K562 (cell line): ENCODE measurements at regions not wholly inside any gene's neighbourhood (a gene's known extent, or its start where the extent isn't known, plus 50 kb on each side); places are given as distances from the start of the nearest gene placed in this dataset.

Experiments used
- ATAC-seq: fragments of 200-7000 bp; cut with Tn5 transposase; 3 replicates; pipeline ENCODE4 v1.9.1; 2020; ENCODE audit warnings: moderate library complexity
- BruUV-seq: library from RNA; stranded (reverse); fragments of 400-500 nt; replicated peaks from 2 replicates; lab custom pipeline; 2021; lab: Mats Ljungman, UMichigan
- CTCF ChIA-PET: fragments of 300-600 bp; formaldehyde crosslinking; extraction: SDS; loops from one replicate; lab custom pipeline; 2021; ENCODE audit warnings: low intra/inter-chr PET ratio; lab: Yijun Ruan, JAX
- POLR2A ChIA-PET: fragments of 300-600, 350-650 bp; sonication (Branson Sonifier 250); formaldehyde crosslinking; extraction: SDS; loops from one replicate; lab custom pipeline; 2021; ENCODE audit warnings: antibody characterized with exemption, inconsistent platforms; lab: Yijun Ruan, JAX
- DNase-seq, 4 experiments: peaks; one replicate each; pipeline versions ENCODE4 v3.0.0 to v3.0.0-alpha.2; 2011 to 2018; ENCODE audit warnings: low spot score in 3 of 4, mixed read lengths in 3 of 4; ENCODE audit errors: extremely low read depth in 1 of 4
- FAIRE-seq: peaks from 2 replicates; lab custom pipeline; 2011; peaks lifted over from hg19 to GRCh38; lab: Jason Lieb, UNC
- H2AFZ ChIP-seq: 2 replicates; pipeline ENCODE4 v1.6.0; 2011; ENCODE audit warnings: low read depth, low read length, control low read depth, inconsistent platforms
- H3K27ac ChIP-seq: fragments of 200-600 bp; 3 replicates; pipeline ENCODE4 v1.8.0; 2011; ENCODE audit warnings: low read depth, mild to moderate bottlenecking, control low read depth, inconsistent platforms, low read length, moderate library complexity, mixed read lengths; ENCODE audit errors: extremely low read depth
- H3K27me3 ChIP-seq, 2 experiments: fragments of 300-600 bp in 1 of 2; 2 replicates in 1 of 2; 3 replicates in 1 of 2; pipeline versions ENCODE4 v1.6.0 to v1.8.0; 2011; ENCODE audit warnings: inconsistent platforms in 2 of 2, low read length in 2 of 2, mild to moderate bottlenecking in 1 of 2, mixed read lengths in 1 of 2, moderate library complexity in 1 of 2; ENCODE audit not compliant: control insufficient read depth in 2 of 2, insufficient read depth in 2 of 2
- H3K36me3 ChIP-seq: fragments of 300-600 bp; 3 replicates; pipeline ENCODE4 v1.8.0; 2011; ENCODE audit warnings: mild to moderate bottlenecking, low read length, inconsistent platforms; ENCODE audit not compliant: control insufficient read depth, insufficient read depth
- H3K4me1 ChIP-seq, 2 experiments: fragments of 200-600 bp in 1 of 2; replicated peaks in 1 of 2; 2 replicates in 1 of 2; 3 replicates in 1 of 2; pipeline versions ENCODE4 v1.5.1 to v1.8.0; 2011; ENCODE audit warnings: inconsistent platforms in 2 of 2, low read length in 2 of 2, mild to moderate bottlenecking in 1 of 2, mixed read lengths in 1 of 2, moderate library complexity in 1 of 2; ENCODE audit not compliant: control insufficient read depth in 2 of 2, insufficient read depth in 2 of 2
- H3K4me2 ChIP-seq: 2 replicates; pipeline ENCODE4 v1.6.1; 2011; ENCODE audit warnings: low read length, control low read depth, inconsistent platforms, mixed read lengths; ENCODE audit not compliant: insufficient read depth
- H3K4me3 ChIP-seq: fragments of 200-600 bp; sonication (generic), shearing (Covaris generic); 2 replicates; pipeline ENCODE4 v1.5.1; 2016; ENCODE audit warnings: control low read depth, inconsistent platforms
- H3K79me2 ChIP-seq: fragments of 200-600 bp; 3 replicates; pipeline ENCODE4 v1.8.0; 2011; ENCODE audit warnings: low read length, inconsistent platforms; ENCODE audit not compliant: control insufficient read depth, insufficient read depth
- H3K9ac ChIP-seq, 2 experiments: 2 replicates each; pipeline versions ENCODE4 v1.6.0 to v1.6.1; 2011; ENCODE audit warnings: low read depth in 2 of 2, low read length in 2 of 2, control low read depth in 1 of 2, inconsistent platforms in 1 of 2, mild to moderate bottlenecking in 1 of 2, mixed read lengths in 1 of 2; ENCODE audit not compliant: insufficient read depth in 1 of 2
- H3K9me1 ChIP-seq: one replicate; pipeline ENCODE4 v1.6.0; 2011; ENCODE audit warnings: inconsistent platforms, mild to moderate bottlenecking, low read length, moderate library complexity; ENCODE audit not compliant: control insufficient read depth, insufficient read depth
- H3K9me3 ChIP-seq: replicated peaks from 2 replicates; pipeline ENCODE4 v1.5.1; 2011; ENCODE audit warnings: low read depth, low read length, inconsistent platforms; ENCODE audit not compliant: control insufficient read depth, insufficient read depth
- H4K20me1 ChIP-seq: replicated peaks from 2 replicates; pipeline ENCODE4 v1.6.1; 2011; ENCODE audit warnings: low read length, inconsistent platforms, mixed read lengths; ENCODE audit not compliant: control insufficient read depth, insufficient read depth
- ATF7 ChIP-seq: fragments of 450-650 bp; IDR thresholded peaks from 2 replicates; pipeline ENCODE4 v1.7.1; 2014; ENCODE audit warnings: mild to moderate bottlenecking, moderate library complexity
- CBX8 ChIP-seq: fragments of 200-600 bp; sonication (generic); IDR thresholded peaks from 2 replicates; pipeline ENCODE4 v1.6.1; 2012; ENCODE audit warnings: borderline replicate concordance, mixed run types, low read depth, mild to moderate bottlenecking, moderate library complexity, mixed read lengths, low read length, control low read depth, inconsistent platforms; ENCODE audit not compliant: poor library complexity, severe bottlenecking; ENCODE audit errors: extremely low read depth
- DMBX1 ChIP-seq: fragments of 250-450 bp; sonication (Bioruptor Pico); IDR thresholded peaks from 2 replicates; pipeline ENCODE4 v1.8.0; 2022; ENCODE audit warnings: inconsistent platforms, mild to moderate bottlenecking, moderate library complexity, borderline replicate concordance
- HOXB6 ChIP-seq: fragments of 250-450 bp; sonication (Bioruptor Pico); IDR thresholded peaks from 2 replicates; pipeline ENCODE4 v1.5.1; 2022; ENCODE audit warnings: mild to moderate bottlenecking, borderline replicate concordance
- UBTF ChIP-seq, 2 experiments: IDR thresholded peaks; 2 replicates each; pipeline ENCODE4 v1.6.1; 2012; ENCODE audit warnings: improper control_type of control experiment in 2 of 2, low read depth in 2 of 2, low read length in 2 of 2, borderline replicate concordance in 1 of 2
- ZNF146 ChIP-seq: IDR thresholded peaks from one replicate; pipeline ENCODE4 v1.6.1; 2018; ENCODE audit warnings: missing compliant biosample characterization; ENCODE audit not compliant: unreplicated experiment
- WGBS: fragments of 100-300 bp; shearing (Covaris generic); methylation state at CpG from one replicate; pipeline ENCODE4 v1.1.6; 2016; ENCODE audit warnings: low coverage, mixed read lengths; ENCODE audit not compliant: insufficient coverage; ENCODE audit errors: missing lambda C conversion rate; 5-methylcytosine and 5-hydroxymethylcytosine counted together
- in situ Hi-C: fragments of 300-500 bp; cut with MboI; formaldehyde crosslinking; loops from 4 replicates; pipeline ENCODE4 v1.15.0; 2018; ENCODE audit warnings: inconsistent platforms, mixed read lengths
- intact Hi-C: fragments of 100-400 bp; cut with micrococcal nuclease; formaldehyde crosslinking; loops from 2 replicates; pipeline ENCODE4 v1.14.2; 2022

GRCh38 chr7:26040085-26040484 is 111.9 kb upstream of the NFE2L3 start:
- peaks cover 31 to 43% of the 10 kb centered on the region in 2 experiments for H3K27me3 ChIP-seq
- 2% methylated on average over 5 of the region's 5 CpGs for WGBS
- H3K9me3 ChIP-seq = no peaks in the 10 kb centered on the region
- ChIA-PET CTCF (no interaction called here), POLR2A (interaction anchor here (0.7 kb wide), 1 partner anchor 149 kb away, joined by 3 read pairs; no protein-coding TSS in a partner anchor)
- DNase-seq (no peak), ATAC-seq (no peak), FAIRE-seq (no peak)
- in situ Hi-C loops = no loop called here
- no TSS peak for BruUV-seq
- H3K4me2 ChIP-seq = no peak overlapping the region
- H3K27ac ChIP-seq = no peak overlapping the region
- intact Hi-C loops = no loop called here
- no peak overlapping the region for H3K4me3 ChIP-seq
- no peaks in the 10 kb centered on the region for H3K9me1 ChIP-seq
- H4K20me1 ChIP-seq = no peaks in the 10 kb centered on the region
- H2AFZ ChIP-seq = no peak overlapping the region
- TF ChIP-seq DMBX1 (CRISPR knock-in tag) (no peak), HOXB6 (CRISPR knock-in tag) (no peak)
- no peaks in the 10 kb centered on the region for H3K4me1 ChIP-seq
- H3K79me2 ChIP-seq = no peaks in the 10 kb centered on the region
- no peak overlapping the region for H3K9ac ChIP-seq
- H3K36me3 ChIP-seq = no peaks in the 10 kb centered on the region

- Histone ChIP-seq H3K36me3 (no peaks in the 10 kb centered on the region), H4K20me1 (no peaks in the 10 kb centered on the region), H3K4me2 (no peak overlapping the region), H3K9me1 (no peaks in the 10 kb centered on the region), H3K27me3 (peaks cover 32 to 38% of the 10 kb centered on the region in 2 experiments), H3K4me3 (no peak overlapping the region), H2AFZ (no peak overlapping the region), H3K27ac (no peak overlapping the region), H3K9ac (no peak overlapping the region), H3K9me3 (no peaks in the 10 kb centered on the region), H3K4me1 (no peaks in the 10 kb centered on the region), H3K79me2 (no peaks in the 10 kb centered on the region)
- ATAC-seq (no peak), DNase-seq (no peak), FAIRE-seq (no peak)
- TF ChIP-seq UBTF (IDR thresholded peaks at IDR 0.05; ENCODE audit: borderline replicate concordance in 1 of 2, low read depth in 2 of 2, low read length in 2 of 2) (no peak), CBX8 (peak; percentile 91), ATF7 (no peak), ZNF146 (no peak)
- ChIA-PET POLR2A (interaction anchor here (0.8 kb wide), 1 partner anchor 14 kb away, joined by 3 read pairs; no protein-coding TSS in a partner anchor), CTCF (no interaction called here)
- in situ Hi-C loops (no loop called here), intact Hi-C loops (no loop called here)
- 2% methylated on average over 6 of the region's 6 CpGs for WGBS
- no TSS peak for BruUV-seq
Observed at GRCh38 chr7:26042237-26042636, 109.8 kb upstream of the NFE2L3 start.
